HG03039 (cell line): ENCODE measurements at regions not wholly inside any gene's neighbourhood (a gene's known extent, or its start where the extent isn't known, plus 50 kb on each side); places are given as distances from the start of the nearest gene placed in this dataset.
"Not testable (repeated sequence)": the region's sequence is repeated elsewhere in the genome, so short reads cannot be mapped to it uniquely, and the experiment has no call there.

Experiments used
- ATAC-seq: cut with Tn5 transposase; IDR thresholded peaks from one replicate; pipeline ENCODE4 v1.9.1; 2021; ENCODE audit warnings: mild to moderate bottlenecking, moderate library complexity; ENCODE audit not compliant: unreplicated experiment

- ATAC-seq, result no peak
These were observed 75.3 kb downstream of the TMEM167A start for GRCh38 chr5:83001796-83002381.

DNA sequence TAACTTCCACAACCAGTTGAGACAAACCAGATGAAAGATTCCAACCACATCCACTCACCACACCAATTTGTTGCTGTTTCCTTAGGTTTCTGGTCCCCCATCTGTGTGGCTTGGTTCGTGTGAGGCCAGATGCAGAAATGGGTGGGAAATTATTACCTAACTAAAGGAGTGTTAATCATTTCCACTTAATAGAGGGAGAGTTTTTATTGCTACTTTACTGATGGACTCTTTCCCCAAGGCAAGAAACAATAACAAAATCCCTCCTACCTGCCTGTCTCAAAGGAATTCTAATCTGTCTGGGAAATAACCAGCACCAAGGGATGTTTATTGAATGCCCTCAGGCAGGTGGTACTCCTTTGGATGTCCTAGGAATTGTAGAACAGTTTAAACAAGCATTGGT lies 76.3 kb downstream of the TMEM167A start:
- ATAC-seq, result no peak

DNA sequence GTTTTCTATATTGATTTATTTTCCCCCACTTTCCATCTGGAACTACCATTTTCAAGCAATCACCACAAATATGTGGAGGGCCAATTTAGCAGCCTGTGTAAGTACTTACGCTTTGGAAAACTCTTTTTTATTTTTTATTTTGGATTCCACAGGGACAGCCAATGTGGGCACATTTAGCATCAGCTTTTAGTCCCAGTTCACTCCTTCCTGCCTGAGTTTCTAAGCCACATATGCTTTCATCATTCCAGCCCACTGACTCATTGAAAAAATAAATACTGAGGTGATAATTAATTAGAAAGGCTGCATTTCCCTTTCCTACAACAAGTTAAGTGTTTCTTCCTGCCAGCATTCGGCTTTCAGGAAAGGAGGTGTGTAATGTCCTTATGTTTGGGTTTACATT lies 76.8 kb downstream of the TMEM167A start:
- no peak for ATAC-seq

DNA sequence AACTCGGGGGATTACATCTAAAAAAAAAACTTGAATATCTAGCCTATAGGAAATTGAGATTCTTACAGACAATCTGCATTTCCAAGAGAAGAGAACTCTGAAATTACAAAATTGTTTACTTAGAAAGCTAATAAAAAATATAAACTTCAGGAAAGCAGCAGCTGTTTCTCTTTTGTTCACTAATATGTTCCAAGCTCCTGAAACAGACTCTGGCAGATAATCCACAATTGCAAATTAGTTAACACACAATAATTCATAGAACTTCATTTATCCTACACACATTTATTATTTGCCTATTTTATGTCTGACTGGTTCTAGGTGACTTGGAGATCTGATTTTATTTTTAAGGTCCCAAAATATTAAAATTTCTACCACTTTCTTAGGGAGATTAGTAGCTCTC lies 83.8 kb downstream of the TMEM167A start:
- ATAC-seq, result no peak

- no peak for ATAC-seq
These were observed 84.5 kb downstream of the TMEM167A start for GRCh38 chr5:82992646-82993045.

- ATAC-seq, result no peak
These were observed 85.4 kb downstream of the TMEM167A start for GRCh38 chr5:82991678-82992323.

DNA sequence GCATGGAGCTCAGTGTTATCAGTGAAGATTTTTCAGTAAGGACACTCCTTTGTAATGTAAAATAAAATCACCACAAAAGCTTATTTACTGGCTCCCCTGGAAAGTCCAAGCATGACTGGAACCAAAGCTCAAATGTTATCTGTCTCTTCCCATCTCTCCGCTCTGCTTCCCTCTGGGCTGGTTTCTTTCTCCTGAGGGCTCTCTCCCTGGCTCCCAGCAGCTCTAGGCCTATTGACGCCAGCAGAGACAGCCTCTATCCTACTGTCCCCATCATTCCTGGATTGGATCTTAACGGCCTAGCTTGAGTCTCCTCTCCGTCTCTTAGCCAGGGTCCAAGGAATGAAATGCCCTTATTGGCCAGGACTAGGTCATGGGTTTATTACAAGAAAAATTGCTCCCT lies 86.1 kb downstream of the TMEM167A start:
- no peak for ATAC-seq

- no peak for ATAC-seq
These were observed 90.0 kb downstream of the TMEM167A start for GRCh38 chr5:82987188-82987587.

DNA sequence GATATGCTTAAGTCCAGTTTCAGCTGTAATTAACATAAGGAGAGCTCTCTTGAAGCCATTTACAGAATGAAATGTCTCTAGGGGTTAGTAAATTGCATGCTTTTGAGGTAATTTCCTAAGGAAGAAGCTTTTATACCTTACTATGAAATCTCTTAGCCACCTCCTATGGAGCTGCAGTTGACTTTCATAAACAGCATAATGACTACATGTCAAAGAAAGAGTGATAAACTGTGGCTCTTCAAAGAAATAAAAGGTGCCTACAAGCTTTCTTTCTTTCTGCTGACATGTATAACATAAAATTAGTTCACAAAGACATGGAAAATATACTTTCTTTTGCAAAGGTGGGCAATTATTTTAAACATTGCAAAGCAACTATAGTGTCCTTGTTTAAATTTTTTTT lies 90.8 kb downstream of the TMEM167A start:
- ATAC-seq, result no peak

GRCh38 chr5:82985763-82986162 lies 91.4 kb downstream of the TMEM167A start:
- ATAC-seq, result no peak

DNA sequence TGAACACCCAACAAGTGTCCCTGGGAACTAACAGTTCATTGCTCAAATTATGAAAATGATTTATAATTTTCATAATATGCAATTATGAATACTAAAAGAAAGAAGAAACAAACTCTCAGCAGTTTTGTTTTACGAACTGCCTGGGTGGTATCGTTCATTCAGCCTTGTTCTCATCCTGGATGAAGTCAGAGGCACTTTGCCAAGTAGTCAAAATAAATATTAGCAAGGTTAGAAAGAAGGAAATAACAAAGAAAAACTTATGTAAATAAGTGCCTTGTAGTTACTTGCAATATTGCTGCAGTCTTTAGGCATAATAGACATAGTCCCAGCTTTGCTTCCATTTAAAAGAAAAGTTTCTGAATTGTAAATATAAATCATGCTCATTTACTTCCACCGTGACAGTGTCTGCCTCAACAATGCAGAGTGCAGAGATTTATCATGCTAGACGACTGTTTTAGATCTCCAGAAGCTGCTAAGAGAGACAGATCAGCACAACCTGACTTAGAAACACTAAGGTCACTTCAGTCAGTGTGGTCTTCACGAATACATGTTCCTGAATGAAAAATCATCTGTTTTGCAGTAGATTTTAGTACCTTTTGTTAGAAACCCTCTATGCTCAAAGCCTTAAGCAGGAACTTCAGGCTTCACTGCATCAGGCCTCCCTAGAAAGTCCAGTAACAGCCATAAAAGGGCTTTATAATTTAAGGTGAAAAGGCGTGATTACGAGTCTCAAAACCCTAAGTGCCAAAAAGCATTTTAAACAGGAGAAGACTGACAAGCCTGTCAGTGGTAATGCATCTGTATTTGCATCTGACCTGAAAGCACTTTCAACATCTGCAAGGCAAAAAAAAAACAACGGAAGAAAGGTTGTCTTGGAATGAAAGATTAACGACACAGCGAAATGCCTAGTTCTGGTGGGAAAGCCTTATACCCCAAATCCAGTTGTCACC lies 92.1 kb downstream of the TMEM167A start:
- ATAC-seq, result no peak

GRCh38 chr5:82982846-82983245 lies 94.3 kb downstream of the TMEM167A start:
- ATAC-seq, result no peak

GRCh38 chr5:82976887-82977286 lies 100.3 kb downstream of the TMEM167A start:
- ATAC-seq, result not testable (repeated sequence)

DNA sequence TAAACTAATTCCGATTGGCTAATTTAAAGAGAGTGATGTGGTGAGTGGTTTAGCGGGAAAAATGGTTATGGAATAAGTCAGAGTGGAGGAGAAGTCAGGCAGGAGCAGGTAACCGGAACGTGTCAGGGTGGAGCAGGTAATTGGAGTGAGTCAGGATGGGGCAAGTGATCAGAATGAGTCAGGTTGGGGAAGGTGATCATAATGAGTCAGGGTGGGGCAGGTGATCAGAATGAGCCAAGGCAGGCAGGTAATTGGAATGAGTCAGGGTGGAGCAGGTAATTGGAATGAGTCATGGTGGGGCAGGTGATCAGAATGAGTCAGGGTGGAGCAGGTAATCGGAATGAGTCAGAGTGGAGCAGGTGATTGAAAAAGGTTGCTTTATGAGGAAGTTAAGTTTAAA lies 101.4 kb downstream of the TMEM167A start:
- no peak for ATAC-seq

GRCh38 chr5:82975396-82975795 lies 101.8 kb downstream of the TMEM167A start:
- no peak for ATAC-seq

- not testable (repeated sequence) for ATAC-seq
These were observed 102.8 kb downstream of the TMEM167A start for GRCh38 chr5:82974346-82974745.

DNA sequence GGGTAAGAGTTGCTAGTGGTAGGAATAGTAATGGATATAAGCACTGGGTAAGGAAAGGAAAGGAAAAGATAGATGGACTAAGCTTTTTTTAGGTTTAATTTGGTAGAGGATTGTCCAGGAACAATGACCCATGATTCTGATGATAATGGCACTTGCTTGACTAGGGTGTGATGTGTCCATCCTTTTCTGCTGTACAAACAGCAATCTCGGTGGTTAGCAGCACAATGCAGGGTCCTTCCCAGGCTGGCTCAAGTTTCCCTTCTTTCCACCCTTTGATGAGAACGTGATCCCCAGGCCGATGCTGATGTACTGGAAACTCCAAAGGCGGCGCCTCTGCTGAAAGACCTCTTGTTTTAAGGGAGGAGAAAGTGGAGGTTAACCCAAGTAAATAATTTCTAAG lies 105.3 kb downstream of the TMEM167A start:
- ATAC-seq, result no peak

DNA sequence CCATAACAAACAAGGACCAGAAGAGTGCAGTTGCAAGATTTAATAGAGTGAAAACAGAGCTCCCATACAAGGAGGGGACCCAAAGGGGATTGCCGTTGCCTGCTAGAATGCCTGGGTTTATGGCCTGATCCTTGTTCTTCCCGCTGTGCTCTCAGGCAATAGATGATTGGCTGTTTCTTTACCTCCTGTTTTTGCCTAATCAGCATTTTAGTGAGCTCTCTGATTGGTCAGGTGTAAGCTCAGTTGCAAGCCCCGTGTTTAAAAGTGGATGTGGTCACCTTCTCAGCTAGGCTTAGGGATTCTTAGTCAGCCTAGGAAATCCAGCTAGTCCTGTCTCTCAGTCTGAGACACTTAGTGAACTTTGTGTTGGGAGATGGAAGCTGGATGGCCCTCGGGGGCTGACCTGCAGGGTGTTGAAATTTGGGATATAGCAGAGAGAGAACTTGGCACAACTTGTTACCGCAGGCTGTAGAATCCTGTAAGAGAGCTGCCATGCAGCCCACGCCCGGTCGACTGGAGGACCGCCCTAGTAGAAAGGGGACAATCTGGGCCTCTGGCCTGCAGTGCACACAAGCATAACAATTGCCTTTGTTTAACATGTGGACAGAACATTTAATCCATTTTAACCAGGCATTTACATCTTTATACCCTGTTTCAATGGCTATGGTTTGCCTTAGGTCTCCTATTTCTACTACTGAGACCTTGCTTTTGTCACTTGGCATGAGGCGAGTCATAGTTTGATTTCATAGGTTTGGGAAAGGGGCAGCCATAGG lies 106.0 kb downstream of the TMEM167A start:
- not testable (repeated sequence) for ATAC-seq

GRCh38 chr5:82969221-82969976 lies 107.8 kb downstream of the TMEM167A start:
- not testable (repeated sequence) for ATAC-seq

DNA sequence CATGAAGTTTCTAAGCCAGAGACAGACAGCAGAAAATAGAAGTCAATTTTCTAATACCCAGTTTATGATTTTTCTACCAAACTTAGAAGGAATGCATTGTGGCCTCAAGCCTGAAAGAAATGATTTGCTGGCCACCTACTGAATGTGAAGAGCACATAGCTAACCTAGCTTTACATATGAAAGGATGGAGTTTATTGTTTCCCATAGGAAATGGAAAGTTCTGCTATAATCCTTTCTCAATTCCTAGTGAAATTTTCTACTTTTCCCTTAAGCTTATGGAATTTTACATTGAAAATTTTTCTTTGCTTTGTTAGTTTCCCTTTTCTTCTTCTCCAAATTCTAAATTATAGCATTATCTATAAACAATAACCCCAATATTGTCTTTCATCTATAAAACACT lies 110.1 kb downstream of the TMEM167A start:
- ATAC-seq, result no peak
